Peyer's patch (tissue), 4 donors: ENCODE measurements at regions not wholly inside any gene's neighbourhood (a gene's known extent, or its start where the extent isn't known, plus 50 kb on each side); places are given as distances from the start of the nearest gene placed in this dataset.
"Not testable (repeated sequence)": the region's sequence is repeated elsewhere in the genome, so short reads cannot be mapped to it uniquely, and the experiment has no call there.

Experiments
- CTCF ChIP-seq, 6 experiments: fragments of 450-650 bp in 4 of 6; fragments of 200-600 bp in 2 of 6; sonication (generic) in 1 of 6; IDR thresholded peaks; one replicate each; pipeline ENCODE4 v1.5.1; 2017 to 2019; ENCODE audit warnings: antibody characterized with exemption in 6 of 6, mild to moderate bottlenecking in 3 of 6, moderate library complexity in 1 of 6
- POLR2A ChIP-seq, 2 donors: fragments of 450-650 bp; IDR thresholded peaks; one replicate each; pipeline ENCODE4 v1.5.1; 2017; ENCODE audit warnings: antibody characterized with exemption in 2 of 2, mild to moderate bottlenecking in 2 of 2, moderate library complexity in 2 of 2

- TF ChIP-seq CTCF, POLR2A (IDR thresholded peaks at IDR 0.05): not testable (repeated sequence)
Measured at GRCh38 chr2:109722640-109723039, 71.5 kb upstream of the RGPD5 start.
